ENCODE measurements at regions not wholly inside any gene's neighbourhood (a gene's known extent, or its start where the extent isn't known, plus 50 kb on each side); places are given as distances from the start of the nearest gene placed in this dataset.
A peak's percentile ranks its signal among the peaks of the same experiment; 100 is the strongest.

DNA sequence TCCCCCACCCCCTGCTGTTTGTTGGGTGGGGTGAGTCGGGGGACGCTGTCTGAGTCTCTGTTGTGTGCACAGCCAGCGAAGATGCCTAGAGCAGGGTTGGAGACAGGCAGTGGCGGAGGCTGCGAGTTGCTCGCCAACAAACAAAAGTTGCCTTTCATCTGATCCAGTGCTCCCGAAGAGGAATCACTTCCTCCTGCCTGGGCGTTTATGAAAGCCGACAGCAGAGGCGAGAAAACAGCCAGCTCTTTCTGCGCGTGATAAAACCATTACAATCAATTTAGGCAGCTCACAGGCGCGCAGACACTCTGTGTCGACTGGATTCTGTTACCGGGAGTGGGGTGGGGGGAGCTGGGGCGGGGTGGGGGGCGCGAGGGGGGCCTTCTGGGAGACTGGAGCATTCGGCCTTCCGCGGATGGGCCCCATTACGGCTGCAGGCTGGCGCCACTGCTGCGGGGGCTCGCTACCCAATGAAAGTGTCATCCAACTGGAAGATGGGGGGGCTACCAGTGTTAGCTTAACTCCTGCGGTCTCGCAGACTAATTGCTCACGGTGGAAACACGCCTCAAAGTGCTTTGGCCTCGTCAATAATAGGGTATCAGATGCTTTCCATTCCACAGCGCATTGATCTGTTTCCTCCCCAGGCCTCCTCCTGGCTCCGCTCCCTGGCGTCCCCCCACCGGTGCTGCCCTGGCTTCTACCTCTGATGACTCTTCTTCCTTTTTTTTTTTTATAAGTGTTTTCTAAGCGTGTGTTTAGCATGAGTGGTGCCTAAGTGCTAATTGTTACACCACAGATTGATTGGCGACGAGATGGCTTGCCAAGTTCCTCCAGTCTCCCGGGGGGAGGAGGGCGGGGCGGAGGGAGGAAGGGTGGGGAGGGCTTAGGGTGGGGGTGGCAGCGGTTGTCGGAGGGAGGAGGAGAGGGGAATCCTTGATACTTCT, 678.4 kb downstream of the MED13L start:
- no peak overlapping the region for H3K27ac Mint-ChIP-seq
- no peak for DNase-seq (ENCODE audit: low spot score in 2 of 2, unreplicated experiment in 2 of 2)
- peaks cover 4% of the 10 kb centered on the region for H3K4me1 Mint-ChIP-seq
- H3K27me3 Mint-ChIP-seq (ENCODE audit: low read depth), result no peaks in the 10 kb centered on the region
- peaks cover 10% of the 10 kb centered on the region for H3K9me3 Mint-ChIP-seq
- TF ChIP-seq, protein P1, sequence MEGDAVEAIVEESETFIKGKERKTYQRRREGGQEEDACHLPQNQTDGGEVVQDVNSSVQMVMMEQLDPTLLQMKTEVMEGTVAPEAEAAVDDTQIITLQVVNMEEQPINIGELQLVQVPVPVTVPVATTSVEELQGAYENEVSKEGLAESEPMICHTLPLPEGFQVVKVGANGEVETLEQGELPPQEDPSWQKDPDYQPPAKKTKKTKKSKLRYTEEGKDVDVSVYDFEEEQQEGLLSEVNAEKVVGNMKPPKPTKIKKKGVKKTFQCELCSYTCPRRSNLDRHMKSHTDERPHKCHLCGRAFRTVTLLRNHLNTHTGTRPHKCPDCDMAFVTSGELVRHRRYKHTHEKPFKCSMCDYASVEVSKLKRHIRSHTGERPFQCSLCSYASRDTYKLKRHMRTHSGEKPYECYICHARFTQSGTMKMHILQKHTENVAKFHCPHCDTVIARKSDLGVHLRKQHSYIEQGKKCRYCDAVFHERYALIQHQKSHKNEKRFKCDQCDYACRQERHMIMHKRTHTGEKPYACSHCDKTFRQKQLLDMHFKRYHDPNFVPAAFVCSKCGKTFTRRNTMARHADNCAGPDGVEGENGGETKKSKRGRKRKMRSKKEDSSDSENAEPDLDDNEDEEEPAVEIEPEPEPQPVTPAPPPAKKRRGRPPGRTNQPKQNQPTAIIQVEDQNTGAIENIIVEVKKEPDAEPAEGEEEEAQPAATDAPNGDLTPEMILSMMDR (IDR thresholded peaks at IDR 0.05; ENCODE audit: unreplicated experiment), result no peak
- H3K4me3 Mint-ChIP-seq, result peak overlapping the region; percentile 0
- H3K36me3 Mint-ChIP-seq, result no peaks in the 10 kb centered on the region

DNA sequence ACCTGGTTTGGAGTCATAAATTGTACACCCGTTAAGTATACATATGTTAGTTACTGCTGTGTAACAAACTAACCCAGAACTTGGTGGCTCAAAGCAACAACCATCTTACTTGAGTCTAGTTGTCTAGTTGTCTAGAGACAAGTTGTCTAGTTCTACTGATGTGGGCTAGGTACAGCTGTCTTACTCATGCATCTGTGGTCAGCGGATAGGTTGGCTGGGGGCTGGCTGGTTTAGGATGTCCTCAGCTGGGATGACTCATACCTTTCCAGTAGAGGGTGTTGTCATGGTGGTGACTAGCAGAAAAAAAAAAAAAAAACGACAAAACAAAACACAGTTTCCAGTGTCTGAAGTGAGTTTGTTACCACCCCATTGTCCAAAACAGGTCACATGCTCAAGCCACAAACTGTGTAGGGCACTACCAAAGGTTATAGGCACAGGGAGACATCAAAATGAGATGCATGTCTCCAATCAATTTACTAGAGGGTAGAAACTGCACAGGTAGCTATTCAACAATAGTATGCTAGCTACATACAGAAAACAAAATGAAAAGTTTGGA, 680.3 kb downstream of the MED13L start:
- no peaks in the 10 kb centered on the region for H3K27me3 Mint-ChIP-seq (ENCODE audit: low read depth)
- no peak overlapping the region for H3K4me3 Mint-ChIP-seq
- H3K36me3 Mint-ChIP-seq, result no peaks in the 10 kb centered on the region
- no peak for DNase-seq (ENCODE audit: low spot score in 2 of 2, unreplicated experiment in 2 of 2)
- TF ChIP-seq, protein P1 (IDR thresholded peaks at IDR 0.05; ENCODE audit: unreplicated experiment), result no peak
- H3K4me1 Mint-ChIP-seq, result peaks cover 4% of the 10 kb centered on the region
- peaks cover 10% of the 10 kb centered on the region for H3K9me3 Mint-ChIP-seq
- no peak overlapping the region for H3K27ac Mint-ChIP-seq

DNA sequence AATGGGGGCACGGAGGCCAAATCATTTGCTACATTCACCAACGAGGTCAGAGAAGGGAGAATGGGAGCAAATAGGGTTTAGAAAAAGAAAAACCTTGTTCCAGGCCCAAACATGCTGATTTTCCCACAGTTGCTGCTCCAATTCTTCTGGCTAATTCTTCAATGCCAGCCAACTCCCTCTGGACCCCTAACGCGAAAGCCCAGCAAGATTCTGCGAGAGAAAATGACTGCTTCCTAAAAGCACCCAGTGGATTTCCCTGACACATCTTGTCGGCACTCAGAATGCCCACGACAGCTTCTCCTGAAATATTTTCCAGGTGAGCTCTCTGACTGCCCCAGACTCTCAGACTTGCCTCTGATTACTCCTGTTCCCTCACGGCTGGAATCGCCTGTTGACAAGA, 689.4 kb downstream of the MED13L start:
- Mint-ChIP-seq H3K4me3 (no peak overlapping the region), H3K4me1 (no peaks in the 10 kb centered on the region), H3K27ac (no peak overlapping the region), H3K36me3 (no peaks in the 10 kb centered on the region), H3K9me3 (peaks cover 19% of the 10 kb centered on the region), H3K27me3 (ENCODE audit: low read depth) (no peaks in the 10 kb centered on the region)
- TF ChIP-seq, protein P1 (IDR thresholded peaks at IDR 0.05; ENCODE audit: unreplicated experiment), result no peak
- no peak for DNase-seq (ENCODE audit: low spot score in 2 of 2, unreplicated experiment in 2 of 2)

DNA sequence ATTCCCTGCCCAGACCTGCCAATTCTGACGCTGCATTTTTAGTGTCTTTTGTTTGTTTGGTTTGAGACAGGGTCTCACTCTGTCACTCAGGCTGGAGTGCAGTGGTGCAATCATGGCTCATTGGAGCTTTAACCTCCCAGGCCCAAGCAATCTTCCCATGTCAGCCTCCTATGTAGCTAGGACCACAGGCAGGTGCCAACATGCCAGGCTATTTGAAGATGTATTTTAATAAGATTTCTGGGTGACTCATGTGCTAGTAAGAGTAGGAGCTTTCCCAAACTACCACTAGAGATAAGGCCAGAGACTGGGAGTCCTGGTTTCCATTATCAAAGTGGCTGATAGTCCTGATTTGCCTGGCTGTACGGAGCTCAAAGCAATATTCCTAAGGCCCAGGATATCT, 693.3 kb downstream of the MED13L start:
- H3K27ac Mint-ChIP-seq, result no peak overlapping the region
- TF ChIP-seq, protein P1 (IDR thresholded peaks at IDR 0.05; ENCODE audit: unreplicated experiment), result no peak
- no peak overlapping the region for H3K4me3 Mint-ChIP-seq
- no peaks in the 10 kb centered on the region for H3K4me1 Mint-ChIP-seq
- H3K9me3 Mint-ChIP-seq, result peaks cover 13% of the 10 kb centered on the region
- no peak for DNase-seq (ENCODE audit: low spot score in 2 of 2, unreplicated experiment in 2 of 2)
- H3K36me3 Mint-ChIP-seq, result no peaks in the 10 kb centered on the region
- H3K27me3 Mint-ChIP-seq (ENCODE audit: low read depth), result no peaks in the 10 kb centered on the region

DNA sequence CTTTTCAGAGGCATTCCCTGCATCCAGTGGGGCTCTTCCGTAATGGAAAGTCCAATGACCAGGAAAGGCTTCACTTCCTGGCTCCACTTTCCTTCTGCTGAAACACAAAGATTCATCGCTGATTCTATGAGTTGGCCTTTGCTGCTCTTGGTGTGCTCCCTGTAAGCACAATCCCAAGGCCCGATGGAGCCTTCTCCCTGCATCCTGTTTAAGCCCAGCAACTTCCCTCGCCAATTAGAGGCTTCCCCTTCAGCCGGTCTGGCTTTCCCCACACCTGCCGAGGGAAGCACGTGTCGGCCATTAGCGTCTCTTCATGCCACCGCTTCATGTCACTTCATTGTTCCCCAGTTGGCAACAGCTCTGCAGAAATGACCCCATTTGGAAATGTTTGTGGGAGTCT, 693.9 kb downstream of the MED13L start:
- no peak overlapping the region for H3K27ac Mint-ChIP-seq
- no peak overlapping the region for H3K4me3 Mint-ChIP-seq
- TF ChIP-seq, protein P1 (IDR thresholded peaks at IDR 0.05; ENCODE audit: unreplicated experiment), result no peak
- H3K4me1 Mint-ChIP-seq, result no peaks in the 10 kb centered on the region
- no peaks in the 10 kb centered on the region for H3K27me3 Mint-ChIP-seq (ENCODE audit: low read depth)
- H3K36me3 Mint-ChIP-seq, result no peaks in the 10 kb centered on the region
- H3K9me3 Mint-ChIP-seq, result peaks cover 11% of the 10 kb centered on the region
- DNase-seq (ENCODE audit: low spot score in 2 of 2, unreplicated experiment in 2 of 2), result no peak
